Central memory CD4-positive, alpha-beta T cell (primary cell): ENCODE measurements at regions not wholly inside any gene's neighbourhood (a gene's known extent, or its start where the extent isn't known, plus 50 kb on each side); places are given as distances from the start of the nearest gene placed in this dataset.

Experiments used
- DNase-seq: peaks from one replicate; pipeline ENCODE4 v3.0.0; 2022

GRCh38 chr12:28827861-28828260 lies 321.2 kb upstream of the FAR2 start:
- no peak for DNase-seq

DNA sequence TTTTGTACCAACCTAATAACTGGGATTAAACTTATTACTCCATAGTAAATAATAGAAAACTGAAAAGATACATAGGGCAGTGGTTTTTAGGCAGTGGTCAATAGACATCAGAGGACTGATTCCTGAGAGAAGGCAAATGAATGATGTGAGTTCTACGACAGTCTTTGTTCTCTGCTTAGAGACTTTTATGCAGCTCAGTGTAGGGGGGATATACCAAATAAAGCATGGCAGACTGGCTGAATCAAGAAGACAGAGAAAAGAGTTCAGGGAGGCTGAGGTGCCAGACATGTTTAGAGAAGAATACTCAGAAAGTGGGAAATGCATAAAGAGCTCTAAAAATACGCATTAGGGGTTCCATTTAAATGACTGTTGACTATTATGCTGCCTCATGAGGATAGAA lies 320.8 kb upstream of the FAR2 start:
- no peak for DNase-seq

- DNase-seq: no peak
Observed at GRCh38 chr12:28830491-28830890, 318.6 kb upstream of the FAR2 start.

GRCh38 chr12:28844718-28845117 lies 304.4 kb upstream of the FAR2 start:
- no peak for DNase-seq

DNA sequence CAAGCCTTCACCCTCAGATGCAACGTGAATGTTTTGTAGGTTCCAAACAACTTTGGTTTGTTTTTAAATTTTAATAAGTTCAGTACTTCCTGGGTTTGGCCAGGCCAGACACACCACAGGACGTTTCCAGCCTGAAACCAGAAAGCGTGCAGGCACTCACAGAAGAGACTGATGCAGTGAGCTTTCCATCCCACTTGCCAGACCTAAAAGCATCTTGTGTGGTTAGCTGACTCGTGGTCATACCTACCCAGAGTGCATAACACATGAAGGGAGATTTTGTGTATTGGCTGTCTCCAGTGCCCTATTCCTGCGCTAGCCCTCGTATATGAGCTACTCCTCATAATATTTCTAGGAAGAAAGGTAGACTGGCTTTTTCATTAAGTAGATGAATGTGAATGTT lies 297.3 kb upstream of the FAR2 start:
- no peak for DNase-seq

DNA sequence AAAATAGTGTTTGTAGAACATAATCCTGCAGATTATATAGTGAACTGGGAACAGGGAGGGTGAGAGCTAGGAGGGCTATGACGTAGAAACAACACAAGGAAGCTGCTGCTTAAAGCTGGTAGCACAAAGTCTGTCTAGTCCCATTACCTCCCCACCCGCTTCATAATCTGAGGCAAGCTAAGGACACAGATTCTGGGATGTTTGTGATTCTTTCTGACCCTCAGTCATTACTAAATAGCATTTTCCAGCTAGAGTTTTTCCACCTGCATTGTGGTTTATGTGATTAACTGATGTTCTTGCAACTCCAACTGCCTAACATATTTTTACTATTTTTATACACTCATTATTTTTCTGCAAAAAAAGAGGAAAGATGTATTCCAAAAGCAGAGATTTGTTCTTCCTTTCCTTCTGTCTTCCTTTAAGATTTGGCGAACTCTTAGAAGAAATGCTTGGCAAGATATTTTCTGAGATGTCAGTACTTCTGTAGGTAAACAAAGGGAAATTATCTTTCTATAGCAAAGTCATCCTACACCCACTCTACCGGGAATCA lies 293.2 kb upstream of the FAR2 start:
- no peak for DNase-seq

GRCh38 chr12:28857369-28857768 lies 291.7 kb upstream of the FAR2 start:
- DNase-seq: no peak

DNA sequence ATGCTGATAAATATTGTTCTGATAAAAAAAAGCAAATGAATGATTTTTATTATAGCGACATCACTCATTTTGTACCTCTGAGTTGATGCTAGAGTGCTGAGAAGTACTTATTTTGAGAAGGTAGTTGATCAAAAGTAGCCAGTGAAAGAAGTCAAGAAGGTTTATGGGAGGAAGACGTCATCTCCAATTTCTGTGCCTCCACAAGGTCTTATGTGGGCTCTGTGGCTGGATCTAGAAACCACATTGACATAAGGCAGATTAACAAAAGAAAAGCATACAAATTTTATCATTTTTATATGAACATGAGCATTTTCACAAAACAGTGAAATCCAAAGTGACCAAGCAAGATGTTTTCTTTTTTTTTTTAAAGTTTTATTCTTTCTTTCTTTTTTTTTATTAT lies 289.5 kb upstream of the FAR2 start:
- DNase-seq: no peak

DNA sequence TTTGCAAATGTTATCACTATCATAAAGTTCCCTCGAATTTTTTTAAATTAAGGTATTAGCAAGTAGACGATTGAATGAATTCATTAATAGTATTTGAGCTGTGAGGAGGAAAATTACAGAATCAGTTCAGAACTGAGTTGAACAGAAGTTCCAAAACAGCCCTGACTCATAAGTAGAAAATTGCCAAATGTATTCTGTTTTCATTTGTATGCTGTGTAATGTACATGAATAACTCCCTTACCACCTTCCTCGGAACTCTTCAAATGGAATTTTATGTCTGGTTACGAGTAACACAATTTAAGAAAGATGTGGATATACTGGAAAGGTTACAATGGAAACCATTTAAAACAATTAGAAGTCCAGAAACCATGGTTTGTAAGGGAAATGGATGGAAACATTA lies 283.3 kb upstream of the FAR2 start:
- no peak for DNase-seq

DNA sequence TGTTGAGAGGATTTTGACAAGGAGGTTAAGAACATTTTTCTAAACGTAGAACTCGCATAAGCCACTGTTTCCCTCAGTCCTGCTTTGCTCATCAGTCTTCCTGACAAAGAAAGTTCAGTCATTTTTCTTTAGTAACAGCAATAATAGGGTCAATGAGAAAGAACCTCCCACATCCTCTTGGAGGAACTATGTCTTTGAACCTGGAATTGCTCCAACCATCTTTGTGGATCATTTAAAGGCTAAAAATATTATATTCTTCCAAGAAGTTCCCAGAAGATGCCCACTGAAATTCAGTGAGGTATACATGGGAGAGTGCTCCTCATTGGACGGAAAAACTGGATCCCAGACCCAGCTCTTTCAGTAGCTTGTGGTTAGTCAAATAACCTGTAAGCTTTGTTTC lies 282.8 kb upstream of the FAR2 start:
- DNase-seq: no peak

DNA sequence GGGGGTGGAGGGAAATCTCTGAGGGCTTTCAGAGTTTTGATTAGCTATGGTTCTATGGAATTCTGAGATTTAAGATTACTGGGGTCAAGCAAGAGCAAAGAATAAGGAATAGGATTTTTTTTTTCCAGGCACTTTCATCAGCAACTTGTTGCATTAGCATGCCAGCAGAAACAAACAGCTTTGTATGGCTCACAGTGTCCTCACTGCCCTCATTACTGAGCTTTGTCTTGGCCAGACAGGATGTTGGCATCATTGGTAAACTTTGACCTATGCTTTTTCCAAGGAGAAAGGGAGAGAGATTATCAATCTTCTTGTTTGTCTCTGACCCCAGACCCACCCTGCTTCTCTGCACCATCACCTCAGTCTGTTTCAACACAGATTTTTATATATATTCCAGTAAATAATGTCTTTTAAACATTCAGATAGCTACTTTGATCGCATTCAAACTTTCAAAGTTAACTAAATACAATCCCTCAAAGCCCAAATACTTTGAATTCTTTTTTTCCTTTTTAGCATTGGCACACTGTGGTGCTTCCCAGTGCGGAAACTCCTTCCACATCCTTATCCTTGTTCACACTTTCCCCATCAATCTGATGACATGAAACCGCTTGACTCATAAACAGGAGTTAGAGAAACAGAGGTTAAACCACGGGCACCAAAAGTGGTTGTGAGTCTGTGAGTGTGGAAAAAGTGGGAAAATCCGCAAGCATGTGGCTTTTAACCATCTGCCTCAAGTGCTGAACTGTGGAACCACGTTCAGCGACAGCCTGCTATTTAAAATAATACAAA lies 282.2 kb upstream of the FAR2 start:
- DNase-seq: no peak

GRCh38 chr12:28868414-28868813 lies 280.7 kb upstream of the FAR2 start:
- DNase-seq: no peak

DNA sequence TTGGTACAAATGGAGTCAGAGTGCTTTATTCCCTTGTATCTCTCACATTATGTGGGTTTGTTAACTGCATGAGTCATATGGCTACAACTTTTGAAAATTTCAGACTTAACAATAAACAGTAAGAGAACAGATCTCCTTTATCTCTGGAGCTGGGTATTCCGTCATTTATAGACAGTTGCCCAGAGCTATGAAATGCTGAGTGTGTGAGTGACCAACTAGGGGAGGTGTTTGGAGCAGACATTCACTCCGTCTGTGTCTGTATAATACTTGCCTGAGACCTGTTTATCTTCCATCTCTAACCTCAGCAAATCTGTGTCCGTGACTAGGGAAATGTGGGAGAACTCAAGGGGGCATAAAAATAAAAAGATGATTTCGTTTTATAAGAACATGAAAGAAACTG lies 279.9 kb upstream of the FAR2 start:
- DNase-seq: no peak

DNA sequence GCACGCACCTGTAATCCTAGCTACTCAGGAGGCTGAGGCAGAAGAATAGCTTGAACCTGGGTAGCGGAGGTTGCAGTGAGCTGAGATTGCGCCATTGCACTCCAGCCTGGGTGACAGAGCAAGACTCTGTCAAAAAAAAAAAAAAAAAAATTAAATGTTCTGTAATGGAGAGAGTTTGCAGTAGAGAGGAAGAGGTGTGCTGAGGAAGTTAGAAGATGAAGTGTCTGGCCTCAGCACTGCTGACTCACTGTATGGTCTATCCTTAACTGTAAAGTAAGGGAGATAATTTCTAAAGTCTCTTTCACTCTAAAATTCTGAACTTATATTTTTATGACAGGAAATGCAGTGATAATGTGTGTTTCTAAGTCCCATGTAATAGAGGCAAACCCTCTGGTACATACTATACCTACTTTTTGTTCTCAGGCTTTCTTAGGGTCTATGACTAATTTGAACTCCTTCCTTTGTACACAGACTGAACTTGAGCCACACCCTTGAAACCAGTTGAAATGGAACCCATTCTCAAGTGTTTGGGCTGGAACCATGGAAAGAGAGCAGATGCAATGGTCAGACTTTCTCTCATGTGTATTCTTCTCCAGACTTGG lies 278.1 kb upstream of the FAR2 start:
- DNase-seq: no peak

DNA sequence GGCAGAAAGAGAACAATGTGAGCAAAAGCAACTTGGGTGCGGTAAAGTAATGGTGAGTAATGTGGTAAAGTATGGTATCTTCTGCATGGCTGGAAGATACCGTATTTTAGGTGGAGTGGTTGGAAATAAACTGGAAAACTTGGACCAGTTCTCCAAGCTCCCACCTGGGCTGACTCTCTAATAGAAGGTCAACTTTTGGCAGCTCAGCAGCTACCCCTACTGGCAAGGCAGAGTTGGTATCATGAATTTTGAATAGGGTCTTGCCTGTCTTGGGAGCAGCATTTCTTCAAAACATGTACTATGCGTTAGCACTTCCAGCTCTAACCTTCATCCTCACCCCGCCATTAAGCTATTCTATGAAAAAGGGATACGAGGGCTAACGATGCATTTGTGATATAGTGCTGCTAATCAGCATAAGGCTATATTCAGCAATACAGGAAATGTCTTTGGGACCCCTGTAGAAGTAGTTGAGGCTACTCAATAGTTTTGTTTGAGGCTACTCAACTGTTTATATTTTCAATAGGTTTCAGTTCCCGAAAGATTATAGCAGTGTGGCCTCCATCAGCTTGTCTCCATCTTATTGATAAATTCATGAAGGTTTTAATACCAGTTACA lies 276.3 kb upstream of the FAR2 start:
- no peak for DNase-seq

DNA sequence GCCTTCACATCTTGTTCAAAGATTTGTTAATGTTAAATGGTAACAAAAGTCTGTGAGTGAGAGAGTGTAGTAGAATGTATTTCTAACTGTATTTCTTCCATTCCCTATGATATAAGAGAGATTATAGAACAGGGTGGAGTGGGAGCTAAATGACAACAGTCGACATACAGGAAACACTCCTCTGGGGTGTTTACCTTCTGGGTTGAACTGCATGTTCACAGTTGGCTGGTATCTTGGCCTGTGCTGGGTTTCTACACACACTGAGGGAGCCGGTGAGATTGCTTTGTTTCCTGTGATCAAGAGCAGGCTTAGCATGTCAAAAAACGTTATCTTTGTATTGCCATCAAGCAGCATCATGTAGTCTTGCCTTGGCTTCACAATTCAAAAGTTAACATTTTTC lies 274.3 kb upstream of the FAR2 start:
- DNase-seq: no peak

- no peak for DNase-seq
Observed at GRCh38 chr12:28876196-28876798, 272.8 kb upstream of the FAR2 start.

- DNase-seq: no peak
Observed at GRCh38 chr12:28877854-28878253, 271.2 kb upstream of the FAR2 start.

GRCh38 chr12:28878629-28879028 lies 270.4 kb upstream of the FAR2 start:
- no peak for DNase-seq

DNA sequence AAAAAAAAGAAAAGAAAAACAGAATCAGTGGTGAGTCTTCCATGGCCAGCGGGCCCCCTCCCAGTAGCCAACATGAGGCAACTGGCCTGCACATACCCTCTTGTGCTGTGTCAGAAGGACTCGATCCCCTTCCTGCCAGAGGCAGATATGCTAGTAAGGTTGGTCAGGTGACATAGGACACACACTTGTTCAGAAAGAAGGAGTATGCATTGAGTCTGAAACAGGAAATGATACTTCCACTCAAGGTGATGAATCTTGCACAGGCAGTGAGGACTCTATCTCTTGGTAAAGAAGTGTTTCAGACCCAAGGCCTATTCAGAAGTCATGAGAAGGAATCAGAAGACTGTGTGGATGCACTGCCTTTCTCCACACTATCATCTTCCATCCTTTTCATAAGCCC lies 269.7 kb upstream of the FAR2 start:
- no peak for DNase-seq

DNA sequence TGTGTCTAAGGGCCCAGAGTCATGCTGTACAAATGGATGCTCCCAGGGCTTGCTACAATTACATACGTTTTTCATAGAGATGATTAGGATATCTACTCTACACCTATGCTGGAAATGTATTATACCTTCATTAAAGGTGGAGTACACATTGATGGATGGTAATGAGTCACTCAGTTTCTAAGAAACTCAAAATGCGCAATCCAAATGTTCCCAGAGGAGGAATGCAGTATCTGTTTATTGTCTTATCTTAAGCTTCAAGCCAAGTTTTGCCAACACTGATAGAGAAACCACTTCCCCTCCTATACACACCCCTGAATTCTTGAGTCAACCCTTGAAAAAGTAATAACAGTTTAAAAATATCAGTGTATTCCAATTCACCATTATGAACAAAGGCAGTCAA lies 266.6 kb upstream of the FAR2 start:
- no peak for DNase-seq

DNA sequence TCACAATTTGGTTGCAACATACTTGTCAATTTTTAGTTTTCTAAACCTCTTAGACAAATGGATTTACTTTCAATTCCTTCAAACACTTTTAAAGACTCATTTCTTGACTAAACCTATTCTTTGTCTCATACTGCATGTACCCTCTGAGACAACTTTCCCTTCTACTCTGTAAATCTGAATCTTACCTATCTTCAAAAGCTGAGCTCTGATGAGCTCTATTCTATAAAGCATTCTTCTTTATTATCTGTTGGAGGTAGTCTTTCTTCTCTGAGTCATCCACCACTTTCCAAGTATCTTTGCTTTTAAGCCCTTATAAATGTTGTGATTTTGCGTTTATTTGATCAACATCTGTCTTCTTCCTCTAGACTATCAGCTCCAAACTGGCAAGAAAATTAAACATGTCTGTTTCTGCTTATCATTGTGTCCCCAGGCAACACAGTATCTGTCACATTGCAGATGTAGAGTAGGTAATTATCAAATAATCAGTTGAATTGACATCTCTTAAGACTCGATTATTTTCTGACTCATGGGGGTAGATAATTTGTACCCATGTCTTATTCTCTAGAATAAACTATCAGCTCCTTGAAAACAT lies 265.6 kb upstream of the FAR2 start:
- DNase-seq: no peak
